ENCODE measurements at regions not wholly inside any gene's neighbourhood (a gene's known extent, or its start where the extent isn't known, plus 50 kb on each side); places are given as distances from the start of the nearest gene placed in this dataset.

DNA sequence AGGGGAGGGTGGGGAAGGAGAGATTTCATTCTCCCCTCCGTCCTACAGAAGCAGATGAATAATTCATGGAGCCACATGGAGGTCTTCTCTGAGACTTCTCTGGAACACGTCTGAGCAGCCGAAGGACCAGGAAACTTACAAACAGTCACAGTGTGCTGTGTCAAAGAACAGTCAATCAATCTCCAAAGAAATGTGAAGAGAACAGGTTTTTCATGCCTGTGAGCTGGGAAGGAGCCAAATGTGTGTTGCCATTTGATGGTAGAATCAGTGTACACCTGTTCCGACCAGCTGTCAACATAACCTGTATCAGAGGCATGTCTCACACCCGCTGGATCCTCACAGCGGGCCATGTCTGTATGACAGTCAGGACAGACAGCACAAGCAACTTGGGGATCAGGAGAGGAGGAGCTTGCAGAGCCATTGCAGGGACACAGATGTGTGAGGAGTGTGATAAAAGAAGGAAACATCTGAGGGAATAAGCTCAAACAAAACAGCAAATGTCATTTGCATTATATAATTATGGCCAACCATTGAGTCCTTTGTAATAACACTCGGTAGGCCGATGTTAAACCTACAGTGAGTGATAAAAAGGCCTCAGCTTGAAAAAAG lies 298.5 kb downstream of the EN1 start:
- DNase-seq (ENCODE audit: extremely low read depth in 1 of 11, low read depth in 9 of 11, low spot score in 4 of 11) = no peak

DNA sequence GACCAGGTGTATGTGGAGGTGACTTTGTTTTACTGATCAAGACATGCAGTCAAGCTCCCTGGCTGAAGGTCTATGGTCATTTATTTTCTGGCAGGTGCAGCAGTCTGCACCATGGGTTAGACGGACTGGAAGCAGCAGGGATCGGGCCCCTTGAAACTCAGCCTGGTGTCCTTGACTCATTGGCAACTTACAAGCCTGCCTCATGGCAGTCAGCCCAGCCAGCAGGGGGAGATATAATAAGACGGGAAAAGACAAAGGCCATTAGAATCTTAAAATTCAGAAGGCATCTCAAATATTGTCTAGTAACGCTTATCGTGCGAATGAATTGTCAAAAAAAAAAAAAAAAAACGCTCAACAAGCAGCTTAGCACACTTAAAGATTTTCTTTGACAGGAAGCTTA lies 308.2 kb downstream of the EN1 start:
- DNase-seq (ENCODE audit: extremely low read depth in 1 of 11, low read depth in 9 of 11, low spot score in 4 of 11) = no peak

DNA sequence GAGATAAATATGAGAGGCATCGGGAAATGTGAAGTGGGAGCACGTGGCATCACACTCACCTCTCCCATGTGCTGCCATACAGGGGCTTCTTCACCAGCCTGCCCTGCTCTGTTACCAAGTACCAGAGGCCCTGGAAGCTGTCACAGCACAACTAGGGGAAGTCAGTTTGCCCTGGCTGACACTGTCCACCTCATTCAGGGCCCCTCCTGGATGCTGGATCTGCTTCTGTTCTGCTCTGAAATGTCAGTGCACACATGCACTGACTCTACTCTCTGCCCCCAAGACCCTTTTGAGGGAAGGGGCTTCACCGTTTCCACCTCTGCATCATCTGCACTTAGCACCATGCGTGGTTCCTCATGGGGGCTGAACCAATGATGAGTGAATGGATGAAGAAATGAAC lies 311.1 kb downstream of the EN1 start:
- no peak for DNase-seq (ENCODE audit: extremely low read depth in 1 of 11, low read depth in 9 of 11, low spot score in 4 of 11)

GRCh38 chr2:118535818-118536212 lies 311.6 kb downstream of the EN1 start:
- DNase-seq (ENCODE audit: extremely low read depth in 1 of 11, low read depth in 9 of 11, low spot score in 4 of 11) = no peak

DNA sequence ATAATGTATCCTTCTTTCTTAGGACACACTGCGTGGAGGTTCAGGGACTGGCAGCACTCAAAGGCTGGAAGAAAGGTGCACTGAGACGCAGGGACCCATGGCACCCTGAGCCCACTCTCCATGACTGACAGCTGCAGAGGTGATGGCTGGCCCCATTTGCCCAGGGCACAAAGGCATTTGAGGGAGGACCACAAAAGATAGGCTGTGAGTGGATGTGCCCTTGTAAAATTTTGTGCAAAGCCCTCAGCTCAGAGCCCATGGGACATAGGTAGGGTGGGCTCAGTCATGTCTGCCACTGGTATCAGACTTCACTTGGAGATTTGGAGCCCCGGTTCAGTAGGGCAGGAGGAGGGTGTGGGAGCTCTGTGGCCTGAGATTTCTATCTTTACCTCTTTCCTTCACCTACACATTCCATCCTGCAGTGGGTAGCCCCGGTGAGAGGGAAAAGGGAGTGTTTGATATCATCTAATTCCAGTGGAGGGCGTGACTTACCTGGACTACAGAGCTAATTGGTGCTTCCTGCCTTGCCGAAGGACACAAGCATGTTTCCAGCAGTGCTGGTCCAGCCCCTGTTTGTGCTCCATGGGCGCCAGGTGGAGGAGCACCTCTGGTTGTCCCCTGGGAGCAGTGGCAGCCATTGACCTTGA lies 312.2 kb downstream of the EN1 start:
- no peak for DNase-seq (ENCODE audit: extremely low read depth in 1 of 11, low read depth in 9 of 11, low spot score in 4 of 11)

GRCh38 chr2:118530976-118531375 lies 316.5 kb downstream of the EN1 start:
- DNase-seq (ENCODE audit: extremely low read depth in 1 of 11, low read depth in 9 of 11, low spot score in 4 of 11) = no peak

DNA sequence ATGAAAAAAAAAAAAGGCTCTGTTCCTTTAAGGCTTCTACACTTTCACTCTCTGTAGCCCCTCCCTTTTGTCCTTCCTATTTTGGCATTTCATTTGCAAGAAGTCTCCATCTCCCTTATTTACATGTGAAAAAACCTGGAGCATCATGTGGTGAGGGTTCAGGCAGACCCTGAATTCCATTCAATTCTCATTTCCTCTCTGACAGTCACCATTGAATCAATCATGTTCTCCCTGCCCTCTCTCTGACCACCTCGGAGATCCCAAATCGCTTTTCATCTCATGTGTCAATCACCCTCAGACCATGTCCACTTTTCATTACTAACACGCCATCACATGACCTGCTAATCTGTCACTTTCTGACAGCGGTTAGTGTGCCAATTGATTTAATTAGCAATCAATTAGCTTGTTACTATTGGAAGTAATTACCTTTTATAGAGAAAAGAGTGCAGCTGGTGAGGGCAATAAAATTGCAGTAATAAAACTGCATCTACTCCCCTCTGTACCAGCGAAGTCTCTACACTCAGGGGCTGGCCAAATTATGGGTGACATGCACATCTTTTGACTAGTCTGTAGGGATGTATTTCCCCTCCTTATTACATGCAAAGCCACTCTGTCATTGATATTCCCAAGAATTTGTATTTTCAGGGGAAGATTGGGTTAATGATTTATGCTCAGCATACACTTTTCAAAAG lies 317.4 kb downstream of the EN1 start:
- no peak for DNase-seq (ENCODE audit: extremely low read depth in 1 of 11, low read depth in 9 of 11, low spot score in 4 of 11)

DNA sequence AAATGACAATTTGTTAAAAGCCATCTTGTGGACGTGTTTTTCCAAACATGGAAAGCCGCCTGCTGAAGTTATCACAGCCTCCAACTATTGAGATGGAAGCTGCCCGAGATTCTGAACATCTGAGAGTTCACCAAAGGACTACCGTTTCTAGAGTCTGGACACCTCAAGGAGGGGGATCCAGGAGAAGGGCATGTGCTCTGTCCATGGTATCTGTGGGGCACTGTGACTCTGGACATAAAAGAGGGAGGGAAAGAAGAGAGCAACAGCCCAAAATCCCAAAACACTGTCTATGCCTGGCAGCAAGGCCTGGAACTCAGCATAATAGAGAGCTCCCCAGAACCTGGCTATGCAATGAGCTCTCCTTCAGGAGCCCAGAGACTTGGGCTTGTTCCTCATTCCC lies 319.9 kb downstream of the EN1 start:
- DNase-seq (ENCODE audit: extremely low read depth in 1 of 11, low read depth in 9 of 11, low spot score in 4 of 11) = no peak

- no peak for DNase-seq (ENCODE audit: extremely low read depth in 1 of 11, low read depth in 9 of 11, low spot score in 4 of 11)
Measured at GRCh38 chr2:118525346-118525745, 322.1 kb downstream of the EN1 start.

DNA sequence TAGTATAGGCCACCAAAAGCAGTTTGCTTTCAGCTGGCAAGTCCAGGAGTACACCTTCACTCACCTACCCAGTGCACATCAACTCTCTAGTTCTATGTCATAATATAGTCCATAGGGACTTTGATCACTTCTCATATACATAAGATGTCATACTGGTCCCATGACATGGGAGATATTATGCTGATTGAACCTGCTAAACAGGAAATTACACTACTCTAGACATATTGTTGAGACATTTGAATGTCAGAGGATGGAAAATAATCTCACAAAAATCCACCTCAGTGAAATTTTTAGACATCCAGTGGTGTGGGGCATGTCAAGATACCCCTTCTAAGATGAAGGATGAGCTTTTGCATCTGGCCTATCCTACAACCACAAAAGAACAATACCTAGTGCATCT lies 322.5 kb downstream of the EN1 start:
- DNase-seq (ENCODE audit: extremely low read depth in 1 of 11, low read depth in 9 of 11, low spot score in 4 of 11) = no peak

GRCh38 chr2:118523761-118524160 lies 323.7 kb downstream of the EN1 start:
- no peak for DNase-seq (ENCODE audit: extremely low read depth in 1 of 11, low read depth in 9 of 11, low spot score in 4 of 11)

- DNase-seq (ENCODE audit: extremely low read depth in 1 of 11, low read depth in 9 of 11, low spot score in 4 of 11) = no peak
Measured at GRCh38 chr2:118521960-118522359, 325.5 kb downstream of the EN1 start.

DNA sequence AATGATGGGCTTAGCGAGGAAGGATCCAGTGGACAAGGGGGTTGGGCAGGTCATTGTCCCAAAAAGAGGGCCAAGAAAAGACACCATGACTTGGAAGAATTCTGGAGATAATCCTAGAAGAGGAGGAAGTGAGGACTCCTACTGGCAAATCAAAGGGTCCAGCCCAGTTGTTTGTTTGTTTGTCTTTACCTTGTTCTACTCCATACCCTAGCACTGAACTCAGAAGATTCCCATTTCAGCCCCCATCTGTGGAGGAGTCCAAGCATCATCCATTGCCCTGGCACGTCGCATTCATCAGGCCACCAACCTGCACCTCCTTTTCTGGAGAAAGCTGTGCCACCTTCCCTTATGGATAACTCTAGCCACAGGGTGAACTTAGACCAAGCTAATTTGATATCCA lies 326.2 kb downstream of the EN1 start:
- DNase-seq (ENCODE audit: extremely low read depth in 1 of 11, low read depth in 9 of 11, low spot score in 4 of 11) = no peak

DNA sequence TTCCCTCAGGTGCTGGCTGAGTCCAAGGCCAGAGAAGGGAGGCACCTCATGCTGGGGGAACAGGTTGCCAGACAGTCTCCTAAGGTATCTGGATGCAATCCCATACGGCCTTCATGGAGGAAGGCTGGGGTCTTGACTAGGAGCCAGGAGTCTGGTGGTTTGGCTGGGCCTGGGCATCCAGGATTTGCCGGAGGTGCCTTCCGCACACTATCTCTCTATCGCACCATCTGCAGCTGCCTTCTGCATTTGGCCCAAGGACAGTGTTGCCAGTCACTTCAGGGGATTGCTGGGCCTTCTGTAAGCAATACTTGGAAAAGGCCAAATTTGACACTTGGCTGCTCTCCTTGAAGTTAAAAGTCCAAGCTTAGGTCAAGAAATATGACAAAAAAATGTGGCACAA lies 327.2 kb downstream of the EN1 start:
- no peak for DNase-seq (ENCODE audit: extremely low read depth in 1 of 11, low read depth in 9 of 11, low spot score in 4 of 11)

DNA sequence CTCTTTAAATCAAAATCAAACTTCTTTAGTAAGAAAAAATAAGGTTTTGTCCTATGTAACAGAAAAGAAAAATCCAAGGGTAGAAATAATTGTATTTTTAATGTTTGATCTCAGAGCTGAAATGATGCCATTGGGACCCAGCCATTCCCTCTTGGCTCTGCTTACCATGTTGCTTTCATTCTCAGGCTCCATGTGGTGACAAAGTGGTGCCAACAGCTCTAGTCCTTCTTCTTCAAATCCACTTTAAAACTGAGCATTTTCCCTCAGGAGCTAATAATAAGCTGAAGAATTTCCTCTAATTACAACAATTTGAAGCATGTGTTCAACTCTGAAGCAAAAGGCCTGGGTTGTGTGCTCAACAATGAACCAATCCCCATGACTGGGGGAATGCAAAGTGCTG lies 327.9 kb downstream of the EN1 start:
- DNase-seq (ENCODE audit: extremely low read depth in 1 of 11, low read depth in 9 of 11, low spot score in 4 of 11) = no peak

- DNase-seq (ENCODE audit: extremely low read depth in 1 of 11, low read depth in 9 of 11, low spot score in 4 of 11) = no peak
Measured at GRCh38 chr2:118510807-118511206, 336.6 kb downstream of the EN1 start.

- no peak for DNase-seq (ENCODE audit: extremely low read depth in 1 of 11, low read depth in 9 of 11, low spot score in 4 of 11)
Measured at GRCh38 chr2:118509319-118510004, 338.0 kb downstream of the EN1 start.

GRCh38 chr2:118508282-118508681 lies 339.2 kb downstream of the EN1 start:
- DNase-seq (ENCODE audit: extremely low read depth in 1 of 11, low read depth in 9 of 11, low spot score in 4 of 11) = no peak

DNA sequence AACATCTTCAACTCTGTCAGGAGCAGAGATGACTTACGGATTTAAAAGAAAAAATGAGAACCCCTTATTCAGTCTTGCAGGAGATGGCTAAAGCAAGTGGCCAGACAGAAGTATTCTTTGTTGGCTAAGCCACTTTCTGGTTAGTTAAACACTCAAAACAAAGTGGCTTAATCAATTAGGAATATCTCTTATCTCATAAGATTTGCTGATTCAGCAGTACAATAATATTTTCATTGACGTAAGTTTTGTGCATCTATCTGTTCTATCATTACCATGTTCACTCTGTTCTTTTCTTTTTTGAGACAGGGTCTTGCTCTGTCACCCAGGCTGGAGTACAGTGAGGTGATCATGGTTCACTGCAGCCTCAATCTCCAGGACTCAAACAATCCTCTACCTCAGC lies 342.0 kb downstream of the EN1 start:
- DNase-seq (ENCODE audit: extremely low read depth in 1 of 11, low read depth in 9 of 11, low spot score in 4 of 11) = no peak

- no peak for DNase-seq (ENCODE audit: extremely low read depth in 1 of 11, low read depth in 9 of 11, low spot score in 4 of 11)
Measured at GRCh38 chr2:118502106-118502505, 345.3 kb downstream of the EN1 start.

Measured in renal cortex interstitium (tissue), 11 donors.